GM18499 (cell line): ENCODE measurements at regions not wholly inside any gene's neighbourhood (a gene's known extent, or its start where the extent isn't known, plus 50 kb on each side); places are given as distances from the start of the nearest gene placed in this dataset.

ENCODE experiments used
- ATAC-seq: cut with Tn5 transposase; IDR thresholded peaks from one replicate; pipeline ENCODE4 v1.9.1; 2021; ENCODE audit warnings: moderate number of reproducible peaks; ENCODE audit not compliant: insufficient read depth, unreplicated experiment

- no peak for ATAC-seq
Observed at GRCh38 chr12:108065069-108065468, 64.0 kb upstream of the WSCD2 start.

DNA sequence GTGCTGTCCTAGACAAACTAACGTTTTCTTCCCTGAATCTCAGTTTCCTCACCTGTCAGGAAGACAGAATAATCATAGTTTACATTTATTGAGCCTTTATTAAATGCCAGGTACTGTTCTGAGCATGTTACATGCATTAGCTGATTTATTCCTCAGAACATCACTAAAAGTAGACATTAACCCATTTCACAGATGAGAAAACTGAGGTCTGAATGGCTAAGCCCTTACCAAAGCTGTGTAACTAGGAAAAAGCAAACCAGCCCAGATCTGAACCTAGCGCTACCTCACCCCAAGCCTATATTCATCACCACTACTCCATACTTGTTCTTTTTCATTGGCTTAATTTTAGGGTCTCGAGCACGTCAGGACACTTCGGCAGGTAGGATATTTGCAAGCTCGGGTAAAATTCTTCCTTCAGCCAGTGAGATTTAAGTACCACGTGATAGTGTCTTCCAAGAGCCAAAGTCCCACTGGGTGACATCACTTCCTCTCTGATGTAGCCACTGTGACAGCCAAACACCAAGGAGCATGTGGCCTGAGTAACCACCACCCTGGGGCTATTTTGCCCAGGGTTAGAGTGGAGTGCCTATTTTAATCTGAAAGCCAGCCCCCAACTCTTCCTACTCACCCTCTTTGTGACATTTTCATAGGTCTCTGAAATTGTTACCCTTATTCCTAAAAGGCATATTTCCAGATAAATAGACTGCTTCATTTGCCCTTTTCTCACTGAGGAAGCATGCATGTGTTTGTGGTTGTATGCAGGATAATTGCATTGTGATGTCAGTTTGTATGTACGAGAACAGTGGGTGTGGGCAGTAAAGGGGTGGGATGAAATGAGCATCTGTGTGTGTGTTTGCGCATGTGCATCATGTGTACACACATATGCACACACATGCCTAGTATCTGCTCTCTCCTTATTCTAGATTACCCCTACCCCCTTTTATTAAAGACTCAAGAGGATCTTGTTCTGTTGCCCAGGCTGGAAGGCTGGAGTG is 62.2 kb upstream of the WSCD2 start:
- ATAC-seq, result no peak

- ATAC-seq, result no peak
Observed at GRCh38 chr12:108069651-108070165, 59.4 kb upstream of the WSCD2 start.

- no peak for ATAC-seq
Observed at GRCh38 chr12:108075561-108075960, 53.5 kb upstream of the WSCD2 start.

GRCh38 chr12:108076556-108076955 is 52.5 kb upstream of the WSCD2 start:
- ATAC-seq, result no peak

- ATAC-seq, result no peak
Observed at GRCh38 chr12:108078428-108078827, 50.7 kb upstream of the WSCD2 start.
